OCI-LY1 (cell line): ENCODE measurements at regions not wholly inside any gene's neighbourhood (a gene's known extent, or its start where the extent isn't known, plus 50 kb on each side); places are given as distances from the start of the nearest gene placed in this dataset.

Source experiments
- H2AFZ ChIP-seq: fragments of 200-600 bp; sonication (generic), shearing (Covaris generic); 2 replicates; pipeline ENCODE4 v1.6.0; 2014; ENCODE audit warnings: antibody characterized with exemption, mild to moderate bottlenecking, low read length
- H3F3A ChIP-seq: fragments of 200-600 bp; sonication (generic), shearing (Covaris generic); 2 replicates; pipeline ENCODE4 v1.6.0; 2014; ENCODE audit warnings: mild to moderate bottlenecking, antibody characterized with exemption, low read length, moderate library complexity; ENCODE audit not compliant: insufficient read depth
- H3K27ac ChIP-seq: fragments of 200-600 bp; sonication (generic); 2 replicates; pipeline ENCODE4 v1.5.1; 2014; ENCODE audit warnings: low read length, mixed run types, mild to moderate bottlenecking, low read depth; ENCODE audit not compliant: poor library complexity, severe bottlenecking
- H3K27me3 ChIP-seq: fragments of 200-600 bp; sonication (generic); 2 replicates; pipeline ENCODE4 v1.6.0; 2014; ENCODE audit warnings: antibody characterized with exemption, mild to moderate bottlenecking, low read length, moderate library complexity; ENCODE audit not compliant: insufficient read depth
- H3K36me3 ChIP-seq: fragments of 200-600 bp; sonication (generic); 2 replicates; pipeline ENCODE4 v1.6.1; 2014; ENCODE audit warnings: mild to moderate bottlenecking, antibody characterized with exemption, low read length, moderate library complexity, mixed read lengths; ENCODE audit not compliant: insufficient read depth
- H3K4me1 ChIP-seq: fragments of 200-600 bp; sonication (generic); 2 replicates; pipeline ENCODE4 v1.5.1; 2014; ENCODE audit warnings: mild to moderate bottlenecking, low read length, moderate library complexity; ENCODE audit not compliant: insufficient read depth, severe bottlenecking
- H3K4me2 ChIP-seq: fragments of 200-600 bp; sonication (generic), shearing (Covaris generic); 2 replicates; pipeline ENCODE4 v1.6.1; 2014; ENCODE audit warnings: low read length
- H3K4me3 ChIP-seq: fragments of 200-600 bp; sonication (generic); 2 replicates; pipeline ENCODE4 v1.5.1; 2014; ENCODE audit warnings: low read length, low read depth, mild to moderate bottlenecking, mixed read lengths; ENCODE audit not compliant: poor library complexity, severe bottlenecking
- H3K79me2 ChIP-seq: fragments of 200-600 bp; shearing (Covaris generic); 2 replicates; pipeline ENCODE4 v1.6.1; 2016; ENCODE audit warnings: mixed run types, low read length, mixed read lengths; ENCODE audit not compliant: insufficient read depth
- H3K9ac ChIP-seq: fragments of 200-600 bp; sonication (generic), shearing (Covaris generic); 2 replicates; pipeline ENCODE4 v1.6.1; 2014; ENCODE audit warnings: mild to moderate bottlenecking, low read length, mixed read lengths
- H3K9me2 ChIP-seq: fragments of 200-600 bp; sonication (generic), shearing (Covaris generic); 2 replicates; pipeline ENCODE4 v1.6.1; 2014; ENCODE audit warnings: low read depth, mild to moderate bottlenecking, low read length, mixed read lengths
- H3K9me3 ChIP-seq: fragments of 200-600 bp; shearing (Covaris generic); 2 replicates; pipeline ENCODE4 v1.6.1; 2014; ENCODE audit warnings: low read length, mixed read lengths
- H4K20me1 ChIP-seq: fragments of 200-600 bp; sonication (generic), shearing (Covaris generic); 2 replicates; pipeline ENCODE4 v1.6.0; 2016; ENCODE audit warnings: mild to moderate bottlenecking, low read length; ENCODE audit not compliant: insufficient read depth
- EZH2 ChIP-seq: fragments of 200-600 bp; sonication (generic), shearing (Covaris generic); IDR thresholded peaks from 2 replicates; pipeline ENCODE4 v1.8.0; 2017; ENCODE audit warnings: borderline replicate concordance, mixed run types, mild to moderate bottlenecking, antibody characterized with exemption, low read length, moderate library complexity, mixed read lengths
- TF ChIP-seq, protein P1 (sequence below): fragments of 200-600 bp; sonication (generic), shearing (Covaris generic); IDR thresholded peaks from 2 replicates; pipeline ENCODE4 v1.5.1; 2017; ENCODE audit warnings: mild to moderate bottlenecking, antibody characterized with exemption, low read length, moderate library complexity, mixed read lengths

DNA sequence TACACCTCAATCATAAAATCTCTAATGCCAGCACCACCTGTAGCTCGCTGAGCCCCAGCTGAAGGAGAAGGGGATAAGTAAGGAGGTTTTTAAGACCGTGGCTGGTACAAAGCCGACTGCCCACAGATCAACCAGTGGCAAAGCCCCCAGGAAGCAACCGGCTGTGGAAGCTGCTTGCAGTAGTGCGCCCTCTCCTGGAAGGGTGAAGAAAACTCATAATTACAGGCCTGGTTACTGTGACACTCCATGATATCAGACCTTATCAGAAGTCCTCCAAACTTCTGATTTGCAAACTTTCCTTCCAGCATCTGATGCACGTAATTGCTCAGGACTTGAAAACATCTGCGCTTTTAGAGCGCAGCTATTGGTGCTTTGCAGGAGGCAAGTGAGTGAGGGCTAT lies 63.1 kb upstream of the MCTP2 start:
- Histone ChIP-seq H3K9me3 (peaks cover 10% of the 10 kb centered on the region; the same call in 1 of the 2 replicates), H3F3A (no peaks in the 10 kb centered on the region), H2AFZ (no peak overlapping the region), H3K9ac (no peak overlapping the region), H3K79me2 (no peaks in the 10 kb centered on the region), H3K27me3 (no peaks in the 10 kb centered on the region), H3K4me2 (no peak overlapping the region), H3K9me2 (no peaks in the 10 kb centered on the region), H3K4me1 (peaks cover 6% of the 10 kb centered on the region), H3K27ac (no peak overlapping the region), H3K4me3 (no peak overlapping the region), H4K20me1 (no peaks in the 10 kb centered on the region), H3K36me3 (no peaks in the 10 kb centered on the region)
- no peak for TF ChIP-seq EZH2
- TF ChIP-seq, protein P1, sequence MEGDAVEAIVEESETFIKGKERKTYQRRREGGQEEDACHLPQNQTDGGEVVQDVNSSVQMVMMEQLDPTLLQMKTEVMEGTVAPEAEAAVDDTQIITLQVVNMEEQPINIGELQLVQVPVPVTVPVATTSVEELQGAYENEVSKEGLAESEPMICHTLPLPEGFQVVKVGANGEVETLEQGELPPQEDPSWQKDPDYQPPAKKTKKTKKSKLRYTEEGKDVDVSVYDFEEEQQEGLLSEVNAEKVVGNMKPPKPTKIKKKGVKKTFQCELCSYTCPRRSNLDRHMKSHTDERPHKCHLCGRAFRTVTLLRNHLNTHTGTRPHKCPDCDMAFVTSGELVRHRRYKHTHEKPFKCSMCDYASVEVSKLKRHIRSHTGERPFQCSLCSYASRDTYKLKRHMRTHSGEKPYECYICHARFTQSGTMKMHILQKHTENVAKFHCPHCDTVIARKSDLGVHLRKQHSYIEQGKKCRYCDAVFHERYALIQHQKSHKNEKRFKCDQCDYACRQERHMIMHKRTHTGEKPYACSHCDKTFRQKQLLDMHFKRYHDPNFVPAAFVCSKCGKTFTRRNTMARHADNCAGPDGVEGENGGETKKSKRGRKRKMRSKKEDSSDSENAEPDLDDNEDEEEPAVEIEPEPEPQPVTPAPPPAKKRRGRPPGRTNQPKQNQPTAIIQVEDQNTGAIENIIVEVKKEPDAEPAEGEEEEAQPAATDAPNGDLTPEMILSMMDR, result peak; percentile 76

DNA sequence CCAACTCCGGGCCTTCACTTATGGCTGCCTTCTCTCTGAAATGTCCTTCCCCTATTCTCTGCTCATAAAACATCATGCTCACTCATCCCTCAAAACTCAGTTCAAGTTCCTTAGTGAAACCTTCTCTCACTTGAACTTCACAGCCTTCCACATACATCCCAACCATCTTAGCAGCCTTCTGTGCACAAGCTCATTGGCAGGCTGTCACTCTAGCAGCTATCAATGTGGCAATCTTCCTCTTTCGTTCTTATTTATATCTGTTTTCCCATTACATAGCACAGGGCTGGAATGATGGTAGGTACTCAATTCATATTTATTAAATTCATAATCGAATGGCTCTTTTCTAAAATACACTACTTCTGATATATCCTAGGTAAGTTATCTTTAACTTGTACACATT lies 66.4 kb upstream of the MCTP2 start:
- Histone ChIP-seq H3F3A (no peaks in the 10 kb centered on the region), H3K4me1 (no peaks in the 10 kb centered on the region), H3K9me2 (no peaks in the 10 kb centered on the region), H4K20me1 (no peaks in the 10 kb centered on the region), H3K9ac (no peak overlapping the region), H2AFZ (no peak overlapping the region), H3K27ac (no peak overlapping the region), H3K4me3 (no peak overlapping the region), H3K27me3 (no peaks in the 10 kb centered on the region), H3K4me2 (no peak overlapping the region), H3K9me3 (no peaks in the 10 kb centered on the region), H3K36me3 (no peaks in the 10 kb centered on the region), H3K79me2 (no peaks in the 10 kb centered on the region)
- no peak for TF ChIP-seq EZH2
- TF ChIP-seq, protein P1, result no peak

DNA sequence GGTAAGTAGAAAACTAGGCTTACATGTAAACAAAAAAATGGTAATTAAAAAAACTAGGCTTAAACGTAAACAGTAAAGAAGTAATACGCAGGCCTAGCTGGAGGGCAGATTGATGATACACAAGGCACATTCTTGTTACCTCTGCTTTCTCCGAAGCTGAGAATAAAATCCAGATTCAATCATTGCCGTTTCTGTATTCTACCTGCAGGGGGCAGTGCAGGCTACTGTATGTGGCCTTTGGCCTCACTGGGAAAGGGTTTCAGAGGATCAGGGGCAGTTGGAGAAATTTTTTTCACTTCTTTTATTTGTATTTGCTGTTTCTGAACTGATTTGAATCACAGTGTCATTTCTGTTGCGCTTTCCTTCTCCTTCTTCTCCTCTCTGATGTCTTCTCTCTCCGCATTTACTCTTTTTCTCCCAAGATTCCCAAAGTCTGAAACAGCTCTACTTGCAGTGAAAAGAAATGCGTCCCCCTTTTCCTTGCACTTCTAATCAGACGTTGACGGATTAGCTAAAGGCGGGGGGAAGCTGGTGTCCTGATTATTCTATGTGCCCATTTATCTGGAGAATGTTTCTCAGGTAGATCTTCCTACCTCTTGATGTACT lies 67.1 kb upstream of the MCTP2 start:
- Histone ChIP-seq H3K27me3 (no peaks in the 10 kb centered on the region), H3K9ac (no peak overlapping the region), H3K36me3 (no peaks in the 10 kb centered on the region), H2AFZ (no peak overlapping the region), H3F3A (no peaks in the 10 kb centered on the region), H3K9me3 (no peaks in the 10 kb centered on the region), H3K27ac (no peak overlapping the region), H3K79me2 (no peaks in the 10 kb centered on the region), H3K9me2 (no peaks in the 10 kb centered on the region), H3K4me3 (no peak overlapping the region), H4K20me1 (no peaks in the 10 kb centered on the region), H3K4me2 (no peak overlapping the region), H3K4me1 (no peaks in the 10 kb centered on the region)
- no peak for TF ChIP-seq EZH2
- TF ChIP-seq, protein P1, result peak; percentile 91
